ENCODE measurements at regions not wholly inside any gene's neighbourhood (a gene's known extent, or its start where the extent isn't known, plus 50 kb on each side); places are given as distances from the start of the nearest gene placed in this dataset.

GRCh38 chrX:40279762-40280161 is 182.0 kb upstream of the BCOR start:
- DNase-seq (ENCODE audit: low spot score), result no peak
- TF ChIP-seq CTCF (IDR thresholded peaks at IDR 0.05; ENCODE audit: extremely low read depth, missing control alignments), result no peak

- DNase-seq (ENCODE audit: low spot score), result no peak
- TF ChIP-seq CTCF (IDR thresholded peaks at IDR 0.05; ENCODE audit: extremely low read depth, missing control alignments), result no peak
Measured at GRCh38 chrX:40279091-40279430, 181.3 kb upstream of the BCOR start.

- no peak for TF ChIP-seq CTCF (IDR thresholded peaks at IDR 0.05; ENCODE audit: extremely low read depth, missing control alignments)
- no peak for DNase-seq (ENCODE audit: low spot score)
Measured at GRCh38 chrX:40278340-40279090, 180.8 kb upstream of the BCOR start.

GRCh38 chrX:40277672-40278071 is 179.9 kb upstream of the BCOR start:
- DNase-seq (ENCODE audit: low spot score), result no peak
- TF ChIP-seq CTCF (IDR thresholded peaks at IDR 0.05; ENCODE audit: extremely low read depth, missing control alignments), result no peak

- DNase-seq (ENCODE audit: low spot score), result no peak
Measured at GRCh38 chrX:40273356-40274050, 175.7 kb upstream of the BCOR start.

GRCh38 chrX:40272776-40273175 is 175.0 kb upstream of the BCOR start:
- DNase-seq (ENCODE audit: low spot score), result no peak
- TF ChIP-seq CTCF (IDR thresholded peaks at IDR 0.05; ENCODE audit: extremely low read depth, missing control alignments), result no peak

More at GRCh38 chrX:40273356-40274050, 175.7 kb upstream of the BCOR start:
- no peak for TF ChIP-seq CTCF (IDR thresholded peaks at IDR 0.05; ENCODE audit: extremely low read depth, missing control alignments)

GRCh38 chrX:40272141-40272540 is 174.4 kb upstream of the BCOR start:
- TF ChIP-seq CTCF (IDR thresholded peaks at IDR 0.05; ENCODE audit: extremely low read depth, missing control alignments), result no peak
- DNase-seq (ENCODE audit: low spot score), result no peak

Data from GM20000 (cell line).